GM19372 (cell line): ENCODE measurements at regions not wholly inside any gene's neighbourhood (a gene's known extent, or its start where the extent isn't known, plus 50 kb on each side); places are given as distances from the start of the nearest gene placed in this dataset.
"Not testable (repeated sequence)": the region's sequence is repeated elsewhere in the genome, so short reads cannot be mapped to it uniquely, and the experiment has no call there.

Source experiments
- ATAC-seq: cut with Tn5 transposase; IDR thresholded peaks from one replicate; pipeline ENCODE4 v1.9.1; 2021; ENCODE audit warnings: mild to moderate bottlenecking, low read depth, moderate library complexity; ENCODE audit not compliant: unreplicated experiment

GRCh38 chr13:50457415-50458393 lies 385.8 kb downstream of the DLEU7 start:
- no peak for ATAC-seq

GRCh38 chr13:50459046-50459445 lies 384.4 kb downstream of the DLEU7 start:
- ATAC-seq = no peak

- ATAC-seq = no peak
These were observed 383.8 kb downstream of the DLEU7 start for GRCh38 chr13:50459658-50460057.

- ATAC-seq = no peak
These were observed 383.1 kb downstream of the DLEU7 start for GRCh38 chr13:50460358-50460757.

- ATAC-seq = no peak
These were observed 382.3 kb downstream of the DLEU7 start for GRCh38 chr13:50461189-50461588.

GRCh38 chr13:50463719-50464118 lies 379.8 kb downstream of the DLEU7 start:
- no peak for ATAC-seq

GRCh38 chr13:50464349-50465251 lies 378.9 kb downstream of the DLEU7 start:
- ATAC-seq = no peak

- no peak for ATAC-seq
These were observed 377.0 kb downstream of the DLEU7 start for GRCh38 chr13:50466456-50466855.

GRCh38 chr13:50467156-50468110 lies 376.1 kb downstream of the DLEU7 start:
- no peak for ATAC-seq

GRCh38 chr13:50468849-50469669 lies 374.4 kb downstream of the DLEU7 start:
- no peak for ATAC-seq

GRCh38 chr13:50473050-50473449 lies 370.4 kb downstream of the DLEU7 start:
- ATAC-seq = not testable (repeated sequence)

GRCh38 chr13:50474088-50474662 lies 369.3 kb downstream of the DLEU7 start:
- no peak for ATAC-seq

GRCh38 chr13:50476577-50477285 lies 366.8 kb downstream of the DLEU7 start:
- no peak for ATAC-seq

- ATAC-seq = no peak
These were observed 361.6 kb downstream of the DLEU7 start for GRCh38 chr13:50481936-50482335.

- ATAC-seq = no peak
These were observed 360.1 kb downstream of the DLEU7 start for GRCh38 chr13:50483416-50483815.

- no peak for ATAC-seq
These were observed 358.9 kb downstream of the DLEU7 start for GRCh38 chr13:50484472-50485113.

- ATAC-seq = no peak
These were observed 357.2 kb downstream of the DLEU7 start for GRCh38 chr13:50485979-50486935.
